CD4-positive, alpha-beta T cell treated with Interleukin-15 for 4 hours (primary cell): ENCODE measurements at regions not wholly inside any gene's neighbourhood (a gene's known extent, or its start where the extent isn't known, plus 50 kb on each side); places are given as distances from the start of the nearest gene placed in this dataset.

Experiments
- DNase-seq: peaks from one replicate; pipeline ENCODE4 v3.0.0-alpha.2; 2020; ENCODE audit warnings: low spot score

- no peak for DNase-seq
These were observed 50.5 kb downstream of the PALM2AKAP2 start for GRCh38 chr9:109830545-109830944.

DNA sequence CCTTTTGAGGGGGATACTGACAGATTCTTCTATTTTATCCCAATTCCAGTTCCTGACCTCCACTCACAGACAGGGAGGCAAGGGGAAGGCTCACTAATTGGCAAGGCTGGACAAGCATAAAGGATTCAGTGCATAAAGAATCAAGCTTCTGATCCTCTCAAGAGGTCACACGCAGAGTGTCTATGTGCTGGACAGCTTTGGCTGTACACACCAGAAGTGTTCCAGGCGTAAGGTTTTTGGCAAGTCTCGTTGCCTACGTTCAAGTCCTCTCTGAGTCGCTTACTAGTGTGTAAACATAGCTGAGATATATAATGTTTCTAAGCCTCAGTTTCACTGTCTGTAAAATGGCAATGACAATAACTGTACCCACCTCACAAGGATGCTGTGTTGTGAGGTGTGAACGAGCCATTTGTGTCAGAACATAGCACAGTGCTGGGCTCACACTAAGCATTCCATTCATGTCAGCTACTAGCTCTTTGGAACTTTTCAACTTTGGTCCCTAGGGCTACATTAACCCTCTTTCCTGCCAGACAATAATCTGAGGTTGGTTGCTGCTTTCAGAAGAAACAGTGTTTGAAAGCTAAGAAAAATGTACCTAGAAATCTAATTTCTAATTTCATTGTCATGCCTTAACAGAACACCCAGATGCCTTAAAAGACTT lies 52.1 kb downstream of the PALM2AKAP2 start:
- DNase-seq, result no peak

- no peak for DNase-seq
These were observed 54.9 kb downstream of the PALM2AKAP2 start for GRCh38 chr9:109834855-109835254.

DNA sequence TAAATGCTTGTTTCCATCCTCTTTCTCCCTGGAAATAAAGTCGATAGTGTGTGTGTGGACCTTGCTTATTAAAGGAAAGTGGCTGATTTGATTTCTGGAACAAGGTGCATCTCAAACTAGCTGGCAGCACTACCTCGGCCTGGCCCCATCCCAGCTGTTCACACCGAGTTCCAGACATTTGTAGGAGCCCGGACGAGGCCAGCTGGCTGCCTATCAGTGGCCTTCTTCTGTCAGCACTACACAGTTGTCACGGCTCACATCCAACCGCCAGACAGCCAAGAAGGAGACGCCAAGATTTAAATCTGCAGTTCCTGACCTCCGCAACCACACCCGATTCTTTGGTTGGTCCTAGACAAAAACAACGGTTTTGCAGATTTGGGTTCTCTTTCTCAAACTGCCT lies 63.6 kb downstream of the PALM2AKAP2 start:
- DNase-seq, result no peak

- DNase-seq, result no peak
These were observed 65.2 kb downstream of the PALM2AKAP2 start for GRCh38 chr9:109845226-109845625.

- no peak for DNase-seq
These were observed 66.8 kb downstream of the PALM2AKAP2 start for GRCh38 chr9:109846776-109847175.

DNA sequence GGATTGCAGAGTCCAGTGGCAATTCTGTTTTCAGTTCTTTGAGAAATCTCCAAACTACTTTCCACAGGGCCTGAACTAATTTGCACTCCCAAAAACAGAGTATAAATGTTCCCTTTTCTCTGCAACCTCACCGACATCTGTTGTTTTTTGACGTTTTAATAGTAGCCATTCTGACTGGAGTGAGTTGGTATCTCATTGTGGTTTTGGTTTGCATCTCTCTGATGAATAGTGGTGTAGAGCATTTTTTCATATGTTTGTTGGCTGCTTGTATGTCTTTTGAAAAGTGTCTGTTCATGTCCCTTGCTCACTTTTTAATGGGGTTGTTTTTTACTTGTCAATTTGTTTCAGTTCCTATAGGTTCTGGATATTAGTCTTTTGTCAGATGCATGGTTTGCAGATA lies 72.6 kb downstream of the PALM2AKAP2 start:
- no peak for DNase-seq

GRCh38 chr9:109855540-109855939 lies 75.5 kb downstream of the PALM2AKAP2 start:
- no peak for DNase-seq

- DNase-seq, result no peak
These were observed 76.8 kb downstream of the PALM2AKAP2 start for GRCh38 chr9:109856785-109857184.

DNA sequence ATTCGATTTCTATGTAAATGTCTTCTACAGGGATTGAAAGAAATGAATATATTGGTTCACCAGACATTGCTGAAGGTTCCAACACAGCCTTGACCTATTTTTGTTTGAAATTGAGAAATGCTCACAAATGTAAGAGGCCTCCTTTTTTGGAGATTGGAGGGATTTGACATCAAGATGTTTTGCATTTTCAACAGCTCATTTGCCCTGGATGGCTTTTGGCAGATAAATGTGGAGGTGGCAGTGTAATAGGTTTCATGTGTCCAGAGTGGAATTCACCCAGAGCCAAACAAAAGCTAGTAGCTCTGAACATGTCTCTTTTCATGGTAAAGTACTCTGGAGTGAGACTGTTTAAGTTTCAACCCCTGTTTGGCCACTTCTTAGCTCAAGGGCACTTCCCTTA lies 77.3 kb downstream of the PALM2AKAP2 start:
- DNase-seq, result no peak

GRCh38 chr9:109859447-109859846 lies 79.4 kb downstream of the PALM2AKAP2 start:
- DNase-seq, result no peak

DNA sequence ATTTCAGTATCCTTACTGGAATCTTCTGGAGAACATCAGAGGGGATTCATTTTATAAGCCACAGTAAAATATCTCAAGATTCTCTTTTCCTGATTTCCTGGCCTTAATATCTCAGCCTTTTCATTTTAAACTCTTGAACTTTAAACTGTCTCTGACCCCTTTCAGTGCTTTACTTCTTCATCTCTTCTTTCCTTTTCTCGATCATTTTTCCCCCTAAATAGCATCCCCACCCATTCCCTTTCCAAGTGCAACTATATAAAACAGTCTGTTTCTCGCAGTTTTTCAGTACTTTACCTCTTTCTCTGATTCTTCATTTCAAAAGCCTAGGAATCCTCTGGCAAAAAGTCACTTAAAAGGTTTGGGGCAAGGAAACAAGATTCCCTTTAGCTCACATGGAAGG lies 80.5 kb downstream of the PALM2AKAP2 start:
- DNase-seq, result no peak

DNA sequence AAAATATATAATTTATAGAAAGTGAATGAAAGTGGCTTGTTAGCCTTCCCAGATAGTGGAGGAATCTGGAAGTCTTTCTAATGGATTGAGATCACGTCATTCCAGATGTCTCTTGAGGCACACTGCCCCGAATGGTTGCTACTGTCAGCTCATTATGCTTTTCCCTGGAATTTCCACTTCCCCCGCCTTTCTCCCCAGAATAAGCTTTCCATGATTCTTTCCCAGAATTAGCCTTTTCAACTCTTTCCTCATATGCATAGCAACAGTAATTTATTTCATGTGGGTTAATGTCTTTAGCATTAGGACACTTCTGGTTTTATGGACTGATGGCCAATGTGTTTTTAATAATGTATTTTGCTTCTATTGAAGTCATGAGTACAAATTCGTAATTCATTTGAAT lies 81.5 kb downstream of the PALM2AKAP2 start:
- no peak for DNase-seq

DNA sequence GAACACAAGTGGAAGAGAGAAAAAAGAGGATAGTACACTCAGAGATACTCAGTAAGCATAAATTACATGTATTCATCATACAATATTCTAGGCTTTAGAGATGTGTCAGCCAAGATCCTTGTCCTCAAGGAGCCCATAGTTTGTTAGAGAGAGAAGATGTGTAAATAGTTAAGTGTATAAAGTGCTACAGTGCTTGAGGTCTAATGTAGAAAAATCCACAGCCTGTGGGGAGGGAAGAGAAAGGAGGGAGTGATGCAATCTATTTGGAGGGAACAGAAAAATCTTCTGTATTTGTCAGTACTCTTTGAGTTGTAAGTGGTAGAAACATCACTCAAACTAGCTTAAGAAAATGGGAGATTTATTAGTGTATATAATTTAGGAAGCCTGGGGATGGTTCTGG lies 81.9 kb downstream of the PALM2AKAP2 start:
- no peak for DNase-seq

DNA sequence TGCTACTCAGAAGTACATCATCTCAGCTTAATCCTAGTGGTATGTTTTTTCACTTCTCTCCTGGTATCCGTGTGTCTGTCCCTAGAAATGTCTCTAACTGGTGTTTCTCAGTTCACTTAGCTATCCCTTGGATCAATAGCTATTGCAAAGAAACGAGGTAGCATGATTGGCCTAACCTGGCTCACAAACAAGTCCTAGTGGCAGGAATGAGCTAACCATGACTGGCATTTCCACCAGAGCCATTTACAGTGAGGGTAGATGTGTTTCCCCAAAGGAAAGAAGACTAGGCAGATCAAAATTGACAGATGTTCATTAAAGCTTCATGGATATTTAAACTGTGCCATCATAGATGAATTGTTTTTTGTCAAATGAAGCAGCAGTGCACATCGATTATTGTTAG lies 82.5 kb downstream of the PALM2AKAP2 start:
- DNase-seq, result no peak

DNA sequence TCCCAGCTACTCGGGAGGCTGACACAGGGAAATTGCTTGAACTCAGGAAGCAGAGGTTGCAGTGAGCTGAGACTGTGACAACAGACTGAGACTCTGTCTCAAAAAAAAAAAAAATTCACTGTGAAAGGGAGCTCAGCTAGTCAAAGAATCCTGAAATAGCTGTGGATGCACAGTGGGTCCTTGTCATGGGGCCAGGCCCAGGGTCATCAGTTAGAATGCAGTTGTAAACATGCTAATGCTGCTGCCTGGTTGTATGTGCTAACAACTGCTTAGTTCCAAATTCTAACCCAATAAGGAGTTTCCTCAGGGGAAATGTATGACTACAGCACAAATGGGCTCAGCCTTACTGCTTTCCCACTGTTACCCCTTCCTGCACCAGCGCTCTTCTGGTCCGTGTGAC lies 84.0 kb downstream of the PALM2AKAP2 start:
- no peak for DNase-seq

DNA sequence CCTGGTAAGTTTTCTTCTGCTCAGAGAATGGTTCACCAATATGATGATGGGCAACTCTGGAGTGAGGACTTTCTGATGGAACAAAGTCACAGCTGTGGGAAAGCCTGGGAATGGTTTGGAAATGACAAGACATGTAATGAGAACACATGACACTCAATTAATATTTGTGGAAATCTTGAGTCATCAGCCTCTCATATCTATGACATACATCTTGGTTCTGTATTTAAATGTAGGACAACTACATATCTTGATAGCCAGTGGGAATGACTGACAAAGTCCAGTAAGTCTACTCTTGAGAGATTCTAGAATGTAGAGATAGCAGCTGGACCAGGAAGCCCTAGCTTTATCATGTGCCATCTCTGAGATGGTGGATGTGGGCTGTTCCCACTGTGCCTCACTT lies 85.5 kb downstream of the PALM2AKAP2 start:
- no peak for DNase-seq

DNA sequence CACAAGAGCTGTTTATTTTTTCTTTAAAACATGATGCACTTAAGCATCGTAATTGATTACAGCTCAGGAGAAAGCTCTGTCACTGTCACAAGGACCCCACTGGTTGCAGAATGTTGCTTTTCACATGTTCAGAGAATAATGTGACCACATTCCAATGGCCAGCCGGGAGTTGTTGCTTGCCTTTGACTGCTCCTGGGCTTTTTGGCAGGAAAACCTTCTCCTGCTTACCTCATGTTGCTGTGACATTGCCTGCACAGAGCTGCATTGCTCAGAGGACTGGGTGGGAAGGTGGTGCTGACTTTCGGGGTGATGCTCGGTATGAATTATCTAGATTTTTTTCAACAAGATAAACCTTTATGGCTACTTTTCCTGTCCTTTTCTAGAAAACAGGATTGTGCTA lies 88.2 kb downstream of the PALM2AKAP2 start:
- DNase-seq, result no peak

- no peak for DNase-seq
These were observed 88.7 kb downstream of the PALM2AKAP2 start for GRCh38 chr9:109868722-109869121.

DNA sequence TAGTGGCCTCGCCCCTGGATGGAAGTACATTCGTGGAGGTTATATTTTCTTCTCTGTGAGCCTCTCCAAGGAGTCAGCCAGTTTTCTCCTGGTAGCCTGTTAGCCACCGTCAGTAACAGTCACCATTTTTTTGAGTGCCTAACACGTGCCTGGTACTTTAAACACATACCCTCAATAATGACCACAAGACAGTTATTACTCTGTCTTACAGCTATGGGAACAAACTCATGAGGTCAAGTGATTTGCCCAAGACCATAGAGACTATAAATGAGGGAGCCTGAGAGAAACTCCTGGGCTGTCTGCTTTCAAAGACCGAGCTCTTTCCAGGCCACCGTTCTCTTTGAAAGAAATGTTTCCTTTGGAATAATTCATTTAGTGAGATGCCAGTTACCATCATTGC lies 90.4 kb downstream of the PALM2AKAP2 start:
- DNase-seq, result no peak

DNA sequence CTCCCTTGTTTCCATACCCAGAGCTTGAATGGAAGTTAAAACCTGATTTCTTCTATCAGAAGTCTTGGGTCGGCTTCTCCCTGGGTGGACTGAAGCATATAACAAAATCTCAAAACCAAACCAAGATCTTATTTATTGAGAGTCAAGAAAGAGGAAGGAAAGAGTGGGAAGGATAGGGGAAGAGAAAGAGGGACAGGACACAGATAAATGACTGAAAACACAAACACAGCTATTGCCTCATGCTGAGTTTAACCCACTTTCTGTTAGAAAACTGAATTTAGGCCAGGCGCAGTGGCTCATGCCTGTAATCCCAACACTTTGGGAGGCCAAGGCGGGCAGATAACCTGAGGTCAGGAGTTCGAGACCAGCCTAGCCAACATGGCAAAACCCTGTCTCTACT lies 92.9 kb downstream of the PALM2AKAP2 start:
- no peak for DNase-seq

- DNase-seq, result no peak
These were observed 95.6 kb downstream of the PALM2AKAP2 start for GRCh38 chr9:109875495-109876129.

- peak; percentile 40 for DNase-seq
These were observed 100.5 kb downstream of the PALM2AKAP2 start for GRCh38 chr9:109880276-109881169.
